DOHH2 (cell line): ENCODE measurements at regions not wholly inside any gene's neighbourhood (a gene's known extent, or its start where the extent isn't known, plus 50 kb on each side); places are given as distances from the start of the nearest gene placed in this dataset.

ENCODE experiments used
- H3F3A ChIP-seq: fragments of 200-600 bp; sonication (generic), shearing (Covaris generic); 2 replicates; pipeline ENCODE4 v1.6.0; 2016; ENCODE audit warnings: antibody characterized with exemption, mild to moderate bottlenecking; ENCODE audit not compliant: control insufficient read depth, insufficient read depth
- H3K27ac ChIP-seq: fragments of 200-600 bp; sonication (generic); 2 replicates; pipeline ENCODE4 v1.5.1; 2014; ENCODE audit warnings: low read depth, mild to moderate bottlenecking, low read length, moderate library complexity
- H3K27me3 ChIP-seq: fragments of 200-600 bp; sonication (generic); 2 replicates; pipeline ENCODE4 v1.6.1; 2014; ENCODE audit warnings: mild to moderate bottlenecking, low read length, mixed read lengths; ENCODE audit not compliant: control insufficient read depth
- H3K36me3 ChIP-seq: fragments of 200-600 bp; sonication (generic); 2 replicates; pipeline ENCODE4 v1.6.1; 2014; ENCODE audit warnings: mild to moderate bottlenecking, low read length, moderate library complexity, mixed read lengths; ENCODE audit not compliant: control insufficient read depth
- H3K4me1 ChIP-seq: fragments of 200-600 bp; sonication (generic); 2 replicates; pipeline ENCODE4 v1.6.1; 2014; ENCODE audit warnings: mild to moderate bottlenecking, low read length, mixed read lengths; ENCODE audit not compliant: control insufficient read depth
- H3K4me2 ChIP-seq: fragments of 200-600 bp; sonication (generic); 2 replicates; pipeline ENCODE4 v1.6.0; 2014; ENCODE audit warnings: mild to moderate bottlenecking, low read length, moderate library complexity
- H3K4me3 ChIP-seq: fragments of 200-600 bp; sonication (generic); 2 replicates; pipeline ENCODE4 v1.5.1; 2014; ENCODE audit warnings: mild to moderate bottlenecking, low read length, mixed read lengths
- H3K79me2 ChIP-seq: fragments of 200-600 bp; sonication (generic); 2 replicates; pipeline ENCODE4 v1.6.1; 2014; ENCODE audit warnings: mild to moderate bottlenecking, low read length, mixed read lengths; ENCODE audit not compliant: control insufficient read depth
- H3K9me2 ChIP-seq: fragments of 200-600 bp; sonication (generic); replicated peaks from 2 replicates; pipeline ENCODE4 v1.6.1; 2014; ENCODE audit warnings: mild to moderate bottlenecking, low read length, mixed read lengths; ENCODE audit not compliant: control insufficient read depth
- H3K9me3 ChIP-seq: fragments of 200-600 bp; sonication (generic); 2 replicates; pipeline ENCODE4 v1.6.1; 2014; ENCODE audit warnings: antibody characterized with exemption, low read length, mixed read lengths; ENCODE audit not compliant: control insufficient read depth, insufficient read depth
- H4K20me1 ChIP-seq: fragments of 200-600 bp; sonication (generic); 2 replicates; pipeline ENCODE4 v1.6.0; 2014; ENCODE audit warnings: low read depth, mild to moderate bottlenecking, antibody characterized with exemption, low read length, moderate library complexity; ENCODE audit not compliant: control insufficient read depth, insufficient read depth
- CTCF ChIP-seq: fragments of 200-600 bp; sonication (generic); IDR thresholded peaks from one replicate; pipeline ENCODE4 v1.5.1; 2014; ENCODE audit warnings: antibody characterized with exemption, mild to moderate bottlenecking, low read depth, low read length; ENCODE audit not compliant: poor library complexity, severe bottlenecking
- EZH2phosphoT487 ChIP-seq: fragments of 200-600 bp; sonication (generic); IDR thresholded peaks from 2 replicates; pipeline ENCODE4 v1.6.1; 2017; ENCODE audit warnings: borderline replicate concordance, mild to moderate bottlenecking, antibody characterized with exemption, low read length, moderate library complexity, mixed read lengths

DNA sequence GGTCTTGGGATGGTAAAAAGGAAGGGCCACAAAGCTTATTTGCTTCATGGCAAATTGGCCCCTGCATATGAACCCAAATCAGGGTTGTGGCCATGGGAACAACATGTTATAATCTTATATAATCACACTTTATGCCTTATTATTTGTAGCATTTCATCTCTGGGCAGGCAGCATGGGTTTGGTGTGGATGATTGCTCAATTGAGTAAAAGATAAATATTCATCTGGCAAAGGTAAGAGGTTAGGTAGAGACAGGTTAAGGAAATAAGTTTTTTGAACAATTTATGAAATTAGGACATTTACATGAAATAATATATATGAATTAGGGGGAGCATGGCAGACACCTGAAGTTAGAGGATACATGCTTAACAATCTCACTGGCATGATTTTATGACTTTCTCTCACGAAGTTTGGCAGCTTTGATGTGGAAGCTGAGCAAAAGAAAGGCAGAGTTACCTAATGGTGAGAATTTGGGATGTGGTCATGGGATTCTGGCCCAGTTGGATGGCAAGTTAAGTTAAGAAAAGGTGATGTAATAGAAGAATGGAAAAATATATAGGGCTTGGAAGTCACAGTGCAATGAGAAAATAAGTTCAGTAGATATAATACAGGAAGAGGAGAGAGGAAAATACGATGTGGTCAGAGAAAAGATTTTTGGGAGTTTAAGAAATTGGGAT is 88.1 kb upstream of the FAM3C start:
- no peaks in the 10 kb centered on the region for H3K9me3 ChIP-seq
- 0 out of 2 replicates have a peak, but pooled peaks cover 2% of the 10 kb centered on the region for H3K9me2 ChIP-seq
- no peaks in the 10 kb centered on the region for H3K79me2 ChIP-seq
- H3K4me1 ChIP-seq: no peaks in the 10 kb centered on the region
- TF ChIP-seq CTCF (no peak), EZH2phosphoT487 (no peak)
- no peaks in the 10 kb centered on the region for H3K36me3 ChIP-seq
- H3K4me3 ChIP-seq: no peak overlapping the region
- no peaks in the 10 kb centered on the region for H3F3A ChIP-seq
- no peak overlapping the region for H3K4me2 ChIP-seq
- H3K27ac ChIP-seq: no peak overlapping the region
- no peaks in the 10 kb centered on the region for H3K27me3 ChIP-seq
- H4K20me1 ChIP-seq: no peaks in the 10 kb centered on the region

DNA sequence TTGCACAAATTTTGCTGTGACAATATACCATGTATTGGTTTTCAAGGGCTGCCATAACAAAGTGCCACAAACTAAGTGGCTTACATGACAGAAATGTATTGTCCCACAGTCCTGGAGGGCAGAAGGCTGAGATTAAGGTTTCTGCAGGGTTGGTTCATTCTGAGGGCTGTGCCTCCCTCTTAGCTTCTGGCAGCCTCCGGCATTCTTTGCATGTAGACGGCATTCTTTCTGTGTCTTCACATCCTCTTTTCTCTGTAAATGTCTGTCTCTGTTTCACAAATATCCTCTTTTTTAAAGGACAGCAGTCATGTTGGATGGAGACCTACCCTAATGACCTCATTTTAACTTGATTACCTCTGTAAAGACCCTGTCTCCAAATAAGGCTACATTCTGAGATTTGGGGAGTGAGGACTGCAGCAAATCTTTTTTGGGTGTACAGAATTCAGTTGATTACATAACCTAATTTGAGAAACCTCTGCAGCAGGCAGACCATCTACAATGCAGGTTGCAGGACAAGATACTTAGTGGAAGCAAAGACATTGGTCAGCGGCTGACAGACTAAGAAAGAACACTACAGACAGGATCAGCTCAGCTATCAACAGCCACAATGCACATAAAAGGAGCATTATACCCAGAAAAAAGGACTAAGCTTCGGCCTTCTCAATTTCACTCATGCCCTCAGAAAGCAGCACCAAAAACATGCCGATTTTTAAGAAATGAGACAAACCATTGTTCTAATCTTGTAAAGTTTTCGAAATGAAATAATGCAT is 84.6 kb upstream of the FAM3C start:
- no peak overlapping the region for H3K27ac ChIP-seq
- H4K20me1 ChIP-seq: no peaks in the 10 kb centered on the region
- H3K36me3 ChIP-seq: no peaks in the 10 kb centered on the region
- no peaks in the 10 kb centered on the region for H3K9me3 ChIP-seq
- H3F3A ChIP-seq: no peaks in the 10 kb centered on the region
- no peak overlapping the region for H3K4me3 ChIP-seq
- no peaks in the 10 kb centered on the region for H3K4me1 ChIP-seq
- 0 out of 2 replicates have a peak, but pooled peaks cover 2% of the 10 kb centered on the region for H3K9me2 ChIP-seq
- H3K4me2 ChIP-seq: no peak overlapping the region
- H3K79me2 ChIP-seq: no peaks in the 10 kb centered on the region
- H3K27me3 ChIP-seq: no peaks in the 10 kb centered on the region
- no peak for TF ChIP-seq EZH2phosphoT487
- TF ChIP-seq CTCF: no peak

DNA sequence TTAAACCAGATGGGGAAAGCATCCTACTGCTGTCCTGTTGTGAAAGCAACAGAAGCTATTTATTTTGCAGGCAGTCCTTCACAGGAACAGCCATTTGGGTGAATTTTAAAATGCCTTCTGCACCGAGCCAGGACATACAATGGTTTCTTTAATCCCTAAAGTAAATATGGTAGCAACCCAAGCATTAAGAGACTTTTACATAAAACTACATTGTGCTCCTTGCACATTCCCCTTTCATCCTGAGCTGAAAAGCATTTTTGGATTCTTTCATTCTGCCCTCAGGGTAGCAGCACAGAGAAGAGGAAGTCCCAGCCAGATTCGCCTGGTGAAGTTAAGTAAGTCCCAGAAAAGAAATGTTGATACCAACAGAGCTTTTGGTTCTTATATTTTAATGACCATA is 84.0 kb upstream of the FAM3C start:
- no peaks in the 10 kb centered on the region for H3K4me1 ChIP-seq
- H3K79me2 ChIP-seq: no peaks in the 10 kb centered on the region
- H3K36me3 ChIP-seq: no peaks in the 10 kb centered on the region
- no peak overlapping the region for H3K27ac ChIP-seq
- H3K4me2 ChIP-seq: no peak overlapping the region
- no peak overlapping the region for H3K4me3 ChIP-seq
- H3K27me3 ChIP-seq: no peaks in the 10 kb centered on the region
- H3K9me2 ChIP-seq: 0 out of 2 replicates have a peak, but pooled peaks cover 2% of the 10 kb centered on the region
- no peaks in the 10 kb centered on the region for H4K20me1 ChIP-seq
- H3K9me3 ChIP-seq: no peaks in the 10 kb centered on the region
- H3F3A ChIP-seq: no peaks in the 10 kb centered on the region
- no peak for TF ChIP-seq EZH2phosphoT487
- TF ChIP-seq CTCF: no peak
